GM06990 (cell line): ENCODE measurements at regions not wholly inside any gene's neighbourhood (a gene's known extent, or its start where the extent isn't known, plus 50 kb on each side); places are given as distances from the start of the nearest gene placed in this dataset.

Experiments used
- DNase-seq: peaks from one replicate; pipeline ENCODE4 v3.0.0-alpha.2; 2011; ENCODE audit not compliant: insufficient read length; ENCODE audit errors: extremely low read depth
- H3K27me3 ChIP-seq: replicated peaks from 2 replicates; pipeline ENCODE4 v1.6.0; 2011; ENCODE audit warnings: low read length; ENCODE audit not compliant: control insufficient read depth, insufficient read depth
- H3K36me3 ChIP-seq: 2 replicates; pipeline ENCODE4 v1.5.1; 2011; ENCODE audit warnings: low read length; ENCODE audit not compliant: control insufficient read depth, insufficient read depth
- H3K4me3 ChIP-seq: replicated peaks from 2 replicates; pipeline ENCODE4 v1.5.1; 2011; ENCODE audit warnings: low read depth, mild to moderate bottlenecking, control low read depth, low read length
- TF ChIP-seq, protein P1 (sequence below): IDR thresholded peaks from 2 replicates; pipeline ENCODE4 v1.5.1; 2011; ENCODE audit warnings: low read length, control low read depth, mild to moderate bottlenecking, inconsistent platforms; ENCODE audit not compliant: insufficient read depth, poor library complexity, severe bottlenecking

DNA sequence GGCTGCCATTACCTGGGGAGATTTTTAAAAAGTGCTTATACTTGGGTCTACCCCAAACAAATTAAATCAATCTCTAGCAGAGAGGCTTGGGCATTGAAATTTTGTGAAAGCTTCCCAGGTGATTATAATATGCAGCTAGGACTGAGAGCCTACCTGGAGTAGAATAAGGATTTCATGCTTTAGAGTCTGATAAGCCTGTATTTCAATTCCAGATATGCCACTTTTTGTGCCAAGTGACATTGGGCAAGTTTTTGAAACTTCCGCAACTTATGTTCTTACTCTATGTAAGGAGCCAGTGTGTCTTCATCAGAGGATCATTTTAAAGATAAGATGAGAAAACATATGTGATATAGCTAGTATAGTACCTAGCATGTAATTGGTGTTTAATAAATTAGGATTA, 159.8 kb upstream of the LRIG3 start:
- no peaks in the 10 kb centered on the region for H3K36me3 ChIP-seq
- no peaks in the 10 kb centered on the region; the same call in 1 of the 2 replicates for H3K27me3 ChIP-seq
- no peak for DNase-seq
- no peak overlapping the region for H3K4me3 ChIP-seq
- TF ChIP-seq, protein P1, sequence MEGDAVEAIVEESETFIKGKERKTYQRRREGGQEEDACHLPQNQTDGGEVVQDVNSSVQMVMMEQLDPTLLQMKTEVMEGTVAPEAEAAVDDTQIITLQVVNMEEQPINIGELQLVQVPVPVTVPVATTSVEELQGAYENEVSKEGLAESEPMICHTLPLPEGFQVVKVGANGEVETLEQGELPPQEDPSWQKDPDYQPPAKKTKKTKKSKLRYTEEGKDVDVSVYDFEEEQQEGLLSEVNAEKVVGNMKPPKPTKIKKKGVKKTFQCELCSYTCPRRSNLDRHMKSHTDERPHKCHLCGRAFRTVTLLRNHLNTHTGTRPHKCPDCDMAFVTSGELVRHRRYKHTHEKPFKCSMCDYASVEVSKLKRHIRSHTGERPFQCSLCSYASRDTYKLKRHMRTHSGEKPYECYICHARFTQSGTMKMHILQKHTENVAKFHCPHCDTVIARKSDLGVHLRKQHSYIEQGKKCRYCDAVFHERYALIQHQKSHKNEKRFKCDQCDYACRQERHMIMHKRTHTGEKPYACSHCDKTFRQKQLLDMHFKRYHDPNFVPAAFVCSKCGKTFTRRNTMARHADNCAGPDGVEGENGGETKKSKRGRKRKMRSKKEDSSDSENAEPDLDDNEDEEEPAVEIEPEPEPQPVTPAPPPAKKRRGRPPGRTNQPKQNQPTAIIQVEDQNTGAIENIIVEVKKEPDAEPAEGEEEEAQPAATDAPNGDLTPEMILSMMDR = no peak

DNA sequence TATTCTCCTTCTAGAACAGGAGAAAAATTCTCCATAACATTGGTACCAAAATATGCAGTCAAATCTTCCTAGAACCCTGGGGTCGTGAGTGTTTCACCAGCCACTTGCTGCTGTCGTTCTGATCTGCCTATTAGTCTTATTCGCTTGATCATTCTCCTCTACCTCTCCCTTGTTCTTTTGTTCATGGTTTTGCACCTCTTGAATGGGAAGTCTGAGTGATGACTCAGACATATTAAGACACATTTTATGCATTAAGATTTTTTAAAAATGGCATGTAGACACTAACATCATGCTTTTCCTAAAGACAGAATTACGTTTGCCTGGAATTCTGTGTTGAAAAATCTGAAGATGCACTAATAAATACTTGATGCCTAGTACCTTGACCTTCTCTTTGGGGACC, 159.2 kb upstream of the LRIG3 start:
- H3K36me3 ChIP-seq = no peaks in the 10 kb centered on the region
- TF ChIP-seq, protein P1 = no peak
- H3K4me3 ChIP-seq = no peak overlapping the region
- no peaks in the 10 kb centered on the region; the same call in 1 of the 2 replicates for H3K27me3 ChIP-seq
- no peak for DNase-seq

- no peak for DNase-seq
- Histone ChIP-seq H3K36me3 (no peaks in the 10 kb centered on the region), H3K4me3 (no peak overlapping the region), H3K27me3 (no peaks in the 10 kb centered on the region; the same call in 1 of the 2 replicates)
- TF ChIP-seq, protein P1 = no peak
These were observed 158.7 kb upstream of the LRIG3 start for GRCh38 chr12:59079002-59079401.

GRCh38 chr12:59077575-59078426, 157.5 kb upstream of the LRIG3 start:
- H3K27me3 ChIP-seq = no peaks in the 10 kb centered on the region; the same call in 1 of the 2 replicates
- no peak for DNase-seq
- H3K36me3 ChIP-seq = no peaks in the 10 kb centered on the region
- H3K4me3 ChIP-seq = no peak overlapping the region
- TF ChIP-seq, protein P1 = no peak

- H3K27me3 ChIP-seq = no peaks in the 10 kb centered on the region
- TF ChIP-seq, protein P1 = no peak
- no peak overlapping the region for H3K4me3 ChIP-seq
- DNase-seq = no peak
- no peaks in the 10 kb centered on the region for H3K36me3 ChIP-seq
These were observed 156.8 kb upstream of the LRIG3 start for GRCh38 chr12:59077153-59077552.
